PC-3 (cell line): ENCODE measurements at regions not wholly inside any gene's neighbourhood (a gene's known extent, or its start where the extent isn't known, plus 50 kb on each side); places are given as distances from the start of the nearest gene placed in this dataset.

ENCODE experiments used
- CTCF ChIP-seq: fragments of 300-600 bp; sonication (generic); conservative IDR thresholded peaks from 2 replicates; pipeline ENCODE4 v1.5.1; 2017; ENCODE audit warnings: antibody characterized with exemption, low read depth, mild to moderate bottlenecking, low read length
- EZH2 ChIP-seq: fragments of 300-600 bp; sonication (generic); IDR thresholded peaks from one replicate; pipeline ENCODE4 v1.6.1; 2017; ENCODE audit warnings: antibody characterized with exemption, mild to moderate bottlenecking, low read length; ENCODE audit not compliant: unreplicated experiment
- EZH2phosphoT487 ChIP-seq: fragments of 300-600 bp; sonication (generic); IDR thresholded peaks from 2 replicates; pipeline ENCODE4 v1.6.1; 2018; ENCODE audit warnings: mild to moderate bottlenecking, antibody characterized with exemption, low read length, borderline replicate concordance

GRCh38 chr7:149569025-149569725 lies 71.6 kb upstream of the ZNF746 start:
- TF ChIP-seq CTCF (no peak), EZH2 (no peak), EZH2phosphoT487 (no peak)
